Putamen (tissue), 1 donor: ENCODE measurements at regions not wholly inside any gene's neighbourhood (a gene's known extent, or its start where the extent isn't known, plus 50 kb on each side); places are given as distances from the start of the nearest gene placed in this dataset.
"Not testable (repeated sequence)": the region's sequence is repeated elsewhere in the genome, so short reads cannot be mapped to it uniquely, and the experiment has no call there.

ENCODE experiments used
- DNase-seq: peaks from one replicate; pipeline ENCODE4 v3.0.0-alpha.2; 2016; ENCODE audit warnings: low spot score

- no peak for DNase-seq
Measured at GRCh38 chr2:66103581-66103980, 331.3 kb upstream of the MEIS1 start.

GRCh38 chr2:66101206-66101605 is 333.7 kb upstream of the MEIS1 start:
- DNase-seq: no peak

GRCh38 chr2:66095820-66096345 is 339.0 kb upstream of the MEIS1 start:
- DNase-seq: no peak

GRCh38 chr2:66094689-66095088 is 340.2 kb upstream of the MEIS1 start:
- DNase-seq: not testable (repeated sequence)

GRCh38 chr2:66093371-66093770 is 341.6 kb upstream of the MEIS1 start:
- no peak for DNase-seq

GRCh38 chr2:66084948-66085590 is 349.9 kb upstream of the MEIS1 start:
- DNase-seq: no peak

- DNase-seq: no peak
Measured at GRCh38 chr2:66082581-66082980, 352.3 kb upstream of the MEIS1 start.

- DNase-seq: no peak
Measured at GRCh38 chr2:66080127-66080526, 354.8 kb upstream of the MEIS1 start.

- no peak for DNase-seq
Measured at GRCh38 chr2:66073172-66073571, 361.8 kb upstream of the MEIS1 start.

- no peak for DNase-seq
Measured at GRCh38 chr2:66070721-66071602, 364.0 kb upstream of the MEIS1 start.

GRCh38 chr2:66069937-66070720 is 364.8 kb upstream of the MEIS1 start:
- no peak for DNase-seq

- DNase-seq: no peak
Measured at GRCh38 chr2:66066032-66066431, 368.9 kb upstream of the MEIS1 start.

GRCh38 chr2:66059332-66059731 is 375.6 kb upstream of the MEIS1 start:
- DNase-seq: no peak

GRCh38 chr2:66058675-66059074 is 376.2 kb upstream of the MEIS1 start:
- no peak for DNase-seq

- no peak for DNase-seq
Measured at GRCh38 chr2:66057844-66058243, 377.1 kb upstream of the MEIS1 start.

- DNase-seq: no peak
Measured at GRCh38 chr2:66050392-66050791, 384.5 kb upstream of the MEIS1 start.

GRCh38 chr2:66048667-66049066 is 386.3 kb upstream of the MEIS1 start:
- DNase-seq: no peak

- DNase-seq: no peak
Measured at GRCh38 chr2:66041902-66042657, 392.8 kb upstream of the MEIS1 start.

GRCh38 chr2:66036948-66037347 is 398.0 kb upstream of the MEIS1 start:
- DNase-seq: no peak

GRCh38 chr2:66034467-66034866 is 400.5 kb upstream of the MEIS1 start:
- DNase-seq: no peak

GRCh38 chr2:66032226-66032775 is 402.6 kb upstream of the MEIS1 start:
- no peak for DNase-seq
